ENCODE measurements at regions not wholly inside any gene's neighbourhood (a gene's known extent, or its start where the extent isn't known, plus 50 kb on each side); places are given as distances from the start of the nearest gene placed in this dataset.

DNA sequence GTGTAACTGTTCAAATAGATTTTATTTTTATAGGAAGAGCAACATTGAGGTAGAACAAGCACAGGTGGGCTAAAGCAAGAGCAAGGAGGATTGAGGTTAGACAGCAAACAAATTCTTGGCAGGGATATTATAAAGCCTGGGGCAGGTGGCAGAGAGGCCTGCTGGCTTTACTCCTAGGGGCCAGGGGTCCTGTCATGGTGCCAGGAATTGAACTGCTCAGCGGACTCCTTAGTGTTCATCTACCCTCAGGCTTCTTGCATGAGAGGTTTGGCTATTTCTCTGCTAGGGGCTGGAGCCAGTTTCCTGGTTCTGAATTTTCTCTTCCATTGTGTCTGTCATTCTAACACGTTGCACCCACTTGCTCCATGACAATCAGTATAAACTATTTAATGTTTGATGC is 217.2 kb upstream of the NCAM1 start:
- no peak for DNase-seq (ENCODE audit: low read depth)
- no peak for TF ChIP-seq CTCF (IDR thresholded peaks at IDR 0.05; ENCODE audit: control insufficient read depth, insufficient read depth, low read depth, low read length, missing control alignments)
- H3K4me3 ChIP-seq (ENCODE audit: control insufficient read depth, low read depth, low read length): no peak overlapping the region

DNA sequence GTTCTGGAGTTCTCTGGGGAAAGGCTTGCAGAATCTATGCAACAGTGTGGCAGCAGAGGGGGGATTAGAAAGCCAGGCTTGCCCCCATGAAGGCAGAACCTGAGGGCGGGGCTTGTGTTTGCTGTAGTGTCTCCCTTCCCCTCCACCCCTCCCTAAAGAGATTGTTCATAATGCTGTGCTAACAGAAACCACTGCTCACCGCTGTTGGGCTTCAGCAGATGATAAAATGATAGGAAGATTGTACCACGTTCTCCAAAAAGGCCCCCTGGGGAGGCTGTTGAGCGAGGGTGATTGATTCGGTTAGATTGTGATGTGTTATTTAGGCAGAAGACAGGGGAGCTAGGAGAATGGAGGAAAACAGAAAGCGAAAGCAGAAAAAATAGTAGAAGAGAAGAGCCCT is 215.2 kb upstream of the NCAM1 start:
- no peak for DNase-seq (ENCODE audit: low read depth)
- no peak for TF ChIP-seq CTCF (IDR thresholded peaks at IDR 0.05; ENCODE audit: control insufficient read depth, insufficient read depth, low read depth, low read length, missing control alignments)
- no peak overlapping the region for H3K4me3 ChIP-seq (ENCODE audit: control insufficient read depth, low read depth, low read length)

GRCh38 chr11:112748252-112748651 is 213.0 kb upstream of the NCAM1 start:
- TF ChIP-seq CTCF (IDR thresholded peaks at IDR 0.05; ENCODE audit: control insufficient read depth, insufficient read depth, low read depth, low read length, missing control alignments): no peak
- H3K4me3 ChIP-seq (ENCODE audit: control insufficient read depth, low read depth, low read length): no peak overlapping the region
- DNase-seq (ENCODE audit: low read depth): no peak

GRCh38 chr11:112748713-112749543 is 212.3 kb upstream of the NCAM1 start:
- H3K4me3 ChIP-seq (ENCODE audit: control insufficient read depth, low read depth, low read length): no peak overlapping the region
- no peak for DNase-seq (ENCODE audit: low read depth)
- no peak for TF ChIP-seq CTCF (IDR thresholded peaks at IDR 0.05; ENCODE audit: control insufficient read depth, insufficient read depth, low read depth, low read length, missing control alignments)

DNA sequence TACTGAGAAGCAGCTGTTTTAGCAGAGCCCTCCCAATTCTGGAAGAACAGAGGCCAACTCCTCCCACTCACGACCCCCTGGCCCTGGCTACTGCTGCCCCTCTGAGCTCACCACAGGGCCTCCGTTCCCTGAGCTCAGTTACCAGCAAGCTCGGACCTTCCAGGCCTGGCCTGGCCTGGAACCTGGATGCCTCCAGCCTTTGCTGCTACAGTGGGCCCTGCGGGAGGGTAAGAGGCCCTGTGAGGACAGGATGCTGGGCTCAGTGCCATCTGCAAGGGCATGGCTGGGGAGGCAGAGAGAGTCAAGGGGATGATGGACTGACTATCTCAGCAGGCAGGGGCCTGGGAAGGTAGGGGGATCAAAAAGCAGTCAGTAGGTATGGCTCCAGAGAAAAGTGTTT is 209.9 kb upstream of the NCAM1 start:
- no peak for TF ChIP-seq CTCF (IDR thresholded peaks at IDR 0.05; ENCODE audit: control insufficient read depth, insufficient read depth, low read depth, low read length, missing control alignments)
- no peak overlapping the region for H3K4me3 ChIP-seq (ENCODE audit: control insufficient read depth, low read depth, low read length)
- no peak for DNase-seq (ENCODE audit: low read depth)

DNA sequence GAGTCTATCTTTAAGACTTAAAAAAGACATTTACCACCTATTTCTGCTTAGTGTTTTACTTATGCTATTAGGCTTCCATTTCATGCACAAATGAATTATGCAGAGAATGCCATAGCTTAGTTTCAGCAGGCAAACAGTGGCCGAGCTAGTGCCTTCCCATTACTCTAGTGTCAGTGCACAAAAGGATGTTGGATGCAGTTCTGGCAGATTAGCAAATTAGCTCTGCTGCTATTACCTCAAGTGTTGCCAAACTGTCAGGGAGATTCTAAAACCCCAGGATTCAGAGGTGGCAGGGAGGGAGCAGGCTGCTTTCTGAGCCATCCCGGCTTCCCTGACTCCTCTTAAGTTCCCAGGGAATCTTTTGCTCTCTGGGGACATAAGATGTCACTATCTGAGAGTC is 209.4 kb upstream of the NCAM1 start:
- TF ChIP-seq CTCF (IDR thresholded peaks at IDR 0.05; ENCODE audit: control insufficient read depth, insufficient read depth, low read depth, low read length, missing control alignments): no peak
- DNase-seq (ENCODE audit: low read depth): no peak

More for the DNA sequence above, 209.4 kb upstream of the NCAM1 start:
- no peak overlapping the region for H3K4me3 ChIP-seq (ENCODE audit: control insufficient read depth, low read depth, low read length)
